HUES48 (cell line): ENCODE measurements at regions not wholly inside any gene's neighbourhood (a gene's known extent, or its start where the extent isn't known, plus 50 kb on each side); places are given as distances from the start of the nearest gene placed in this dataset.

Source experiments
- H3K27ac ChIP-seq: one replicate; pipeline ENCODE4 v1.7.0; 2013; ENCODE audit warnings: low read depth, low read length, inconsistent platforms
- H3K27me3 ChIP-seq: 2 replicates; pipeline ENCODE4 v1.6.1; 2013; ENCODE audit warnings: mild to moderate bottlenecking, low read length; ENCODE audit not compliant: control insufficient read depth, insufficient read depth
- H3K36me3 ChIP-seq: 2 replicates; pipeline ENCODE4 v1.6.1; 2013; ENCODE audit warnings: low read length; ENCODE audit not compliant: control insufficient read depth, insufficient read depth
- H3K4me1 ChIP-seq: 2 replicates; pipeline ENCODE4 v1.6.1; 2013; ENCODE audit warnings: mild to moderate bottlenecking, low read length; ENCODE audit not compliant: control insufficient read depth, insufficient read depth
- H3K4me3 ChIP-seq: 2 replicates; pipeline ENCODE4 v1.5.1; 2013; ENCODE audit warnings: mild to moderate bottlenecking, low read depth, low read length
- H3K9ac ChIP-seq: 2 replicates; pipeline ENCODE4 v1.6.1; 2013; ENCODE audit warnings: mild to moderate bottlenecking, low read depth, low read length, moderate library complexity
- H3K9me3 ChIP-seq: 2 replicates; pipeline ENCODE4 v1.6.1; 2013; ENCODE audit warnings: low read length; ENCODE audit not compliant: control insufficient read depth, insufficient read depth

DNA sequence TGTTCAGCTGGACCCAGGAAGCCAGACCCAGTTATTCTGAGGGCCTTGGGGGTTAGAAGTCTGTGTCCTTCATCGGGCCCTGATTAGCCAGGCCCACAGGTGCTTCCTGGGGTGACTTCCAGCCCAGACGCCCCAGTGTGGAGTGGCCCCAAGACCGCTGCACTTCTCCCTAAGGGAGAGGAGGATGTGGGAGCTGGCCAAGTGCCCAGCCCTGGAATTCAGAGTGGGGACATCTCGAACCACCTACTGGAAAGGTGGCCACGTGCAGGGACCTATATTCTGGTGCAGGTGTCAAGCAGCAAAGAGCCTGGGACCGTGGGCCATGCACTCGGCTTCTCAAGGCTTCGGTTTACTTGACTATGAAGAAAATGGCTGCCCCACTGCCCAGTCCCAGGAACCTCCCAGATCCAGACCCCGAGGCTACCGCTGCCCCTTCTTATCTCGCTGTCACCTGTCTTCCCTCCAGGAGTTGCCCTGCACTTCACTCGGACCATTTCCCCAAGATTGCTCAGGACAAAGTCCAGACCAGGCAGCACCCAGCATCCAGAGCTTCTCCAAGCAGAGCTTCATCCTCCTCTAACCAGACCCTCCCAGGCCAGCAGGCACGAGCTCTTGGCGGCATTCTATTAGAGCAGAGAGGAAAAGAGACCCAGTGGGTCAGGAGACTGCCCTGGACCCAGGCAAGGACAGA, 142.8 kb upstream of the ID2 start:
- Histone ChIP-seq H3K4me3 (no peak overlapping the region), H3K9ac (no peak overlapping the region), H3K27me3 (no peaks in the 10 kb centered on the region), H3K4me1 (no peaks in the 10 kb centered on the region), H3K27ac (no peak overlapping the region), H3K36me3 (no peaks in the 10 kb centered on the region), H3K9me3 (no peaks in the 10 kb centered on the region)

- Histone ChIP-seq H3K9me3 (no peaks in the 10 kb centered on the region), H3K36me3 (no peaks in the 10 kb centered on the region), H3K9ac (no peak overlapping the region), H3K4me1 (no peaks in the 10 kb centered on the region), H3K27ac (no peak overlapping the region), H3K27me3 (no peaks in the 10 kb centered on the region), H3K4me3 (no peak overlapping the region)
Measured at GRCh38 chr2:8539743-8540551, 141.9 kb upstream of the ID2 start.

GRCh38 chr2:8540552-8541055, 141.3 kb upstream of the ID2 start:
- Histone ChIP-seq H3K27ac (no peak overlapping the region), H3K4me3 (no peak overlapping the region), H3K4me1 (no peaks in the 10 kb centered on the region), H3K9me3 (no peaks in the 10 kb centered on the region), H3K27me3 (no peaks in the 10 kb centered on the region), H3K9ac (no peak overlapping the region), H3K36me3 (no peaks in the 10 kb centered on the region)

GRCh38 chr2:8541223-8541622, 140.6 kb upstream of the ID2 start:
- Histone ChIP-seq H3K9ac (no peak overlapping the region), H3K27me3 (no peaks in the 10 kb centered on the region), H3K9me3 (no peaks in the 10 kb centered on the region), H3K27ac (no peak overlapping the region), H3K4me1 (no peaks in the 10 kb centered on the region), H3K36me3 (no peaks in the 10 kb centered on the region), H3K4me3 (no peak overlapping the region)

DNA sequence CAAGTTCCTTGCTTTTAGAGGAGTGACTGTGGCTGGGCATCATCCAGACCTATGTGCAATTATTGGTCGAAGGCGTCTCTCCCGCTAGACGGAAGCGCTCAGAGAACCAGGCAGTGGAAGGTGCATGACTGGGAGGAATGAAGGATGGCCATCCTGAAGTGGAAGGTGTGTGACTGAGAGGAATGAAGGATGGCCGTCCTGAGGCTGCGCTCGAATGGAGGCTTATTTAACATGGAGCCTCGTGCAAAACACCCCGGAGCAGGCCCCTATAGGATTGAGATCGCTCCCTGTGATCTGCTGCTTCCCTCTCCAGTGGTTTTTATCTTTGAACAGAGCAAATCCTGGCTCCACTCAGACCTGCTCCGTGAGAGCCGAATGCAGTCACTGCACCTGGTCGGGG, 140.2 kb upstream of the ID2 start:
- H3K9me3 ChIP-seq = no peaks in the 10 kb centered on the region
- no peaks in the 10 kb centered on the region for H3K27me3 ChIP-seq
- H3K36me3 ChIP-seq = no peaks in the 10 kb centered on the region
- H3K9ac ChIP-seq = no peak overlapping the region
- H3K4me1 ChIP-seq = no peaks in the 10 kb centered on the region
- H3K27ac ChIP-seq = no peak overlapping the region
- no peak overlapping the region for H3K4me3 ChIP-seq

DNA sequence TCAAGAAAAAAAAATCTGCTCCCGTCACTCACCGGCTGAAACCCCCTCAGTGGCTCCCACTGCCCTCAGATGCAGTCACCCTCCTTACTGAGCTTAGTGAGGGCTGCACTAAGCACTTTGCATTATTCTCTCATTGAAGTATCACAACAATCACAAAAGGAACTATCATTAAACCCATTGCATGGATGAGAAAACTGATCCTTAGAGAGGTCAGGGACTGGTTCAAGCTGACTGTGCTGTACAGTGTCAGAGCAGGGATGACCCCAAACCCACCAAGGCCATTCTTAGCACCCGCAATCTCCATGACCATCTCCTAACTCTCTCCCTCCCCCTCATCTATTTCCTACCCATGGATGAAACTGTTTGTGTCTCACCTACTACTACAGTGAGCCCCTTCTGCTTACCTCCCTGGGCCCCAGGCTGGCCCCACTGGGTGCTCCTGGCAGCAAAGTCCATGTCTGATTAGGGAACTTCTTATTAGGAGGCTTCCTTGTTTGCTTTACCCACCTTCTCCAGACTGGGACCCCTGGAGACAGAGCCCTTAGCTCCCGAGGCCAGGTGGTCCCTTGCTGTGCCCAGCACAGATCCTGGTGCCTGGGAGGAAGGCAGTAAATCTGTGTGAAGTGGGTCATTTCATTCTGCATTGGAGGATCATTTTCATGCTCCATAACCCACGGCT, 139.3 kb upstream of the ID2 start:
- H3K36me3 ChIP-seq = no peaks in the 10 kb centered on the region
- no peaks in the 10 kb centered on the region for H3K9me3 ChIP-seq
- H3K27ac ChIP-seq = no peak overlapping the region
- H3K9ac ChIP-seq = no peak overlapping the region
- no peaks in the 10 kb centered on the region for H3K4me1 ChIP-seq
- no peak overlapping the region for H3K4me3 ChIP-seq
- H3K27me3 ChIP-seq = no peaks in the 10 kb centered on the region

GRCh38 chr2:8543060-8543382, 138.8 kb upstream of the ID2 start:
- Histone ChIP-seq H3K27me3 (no peaks in the 10 kb centered on the region), H3K27ac (no peak overlapping the region), H3K36me3 (no peaks in the 10 kb centered on the region), H3K9ac (no peak overlapping the region), H3K4me1 (no peaks in the 10 kb centered on the region), H3K4me3 (no peak overlapping the region), H3K9me3 (no peaks in the 10 kb centered on the region)

- no peaks in the 10 kb centered on the region for H3K36me3 ChIP-seq
- no peak overlapping the region for H3K9ac ChIP-seq
- no peaks in the 10 kb centered on the region for H3K4me1 ChIP-seq
- no peaks in the 10 kb centered on the region for H3K9me3 ChIP-seq
- no peaks in the 10 kb centered on the region for H3K27me3 ChIP-seq
- no peak overlapping the region for H3K27ac ChIP-seq
- no peak overlapping the region for H3K4me3 ChIP-seq
Measured at GRCh38 chr2:8543383-8544170, 138.3 kb upstream of the ID2 start.

DNA sequence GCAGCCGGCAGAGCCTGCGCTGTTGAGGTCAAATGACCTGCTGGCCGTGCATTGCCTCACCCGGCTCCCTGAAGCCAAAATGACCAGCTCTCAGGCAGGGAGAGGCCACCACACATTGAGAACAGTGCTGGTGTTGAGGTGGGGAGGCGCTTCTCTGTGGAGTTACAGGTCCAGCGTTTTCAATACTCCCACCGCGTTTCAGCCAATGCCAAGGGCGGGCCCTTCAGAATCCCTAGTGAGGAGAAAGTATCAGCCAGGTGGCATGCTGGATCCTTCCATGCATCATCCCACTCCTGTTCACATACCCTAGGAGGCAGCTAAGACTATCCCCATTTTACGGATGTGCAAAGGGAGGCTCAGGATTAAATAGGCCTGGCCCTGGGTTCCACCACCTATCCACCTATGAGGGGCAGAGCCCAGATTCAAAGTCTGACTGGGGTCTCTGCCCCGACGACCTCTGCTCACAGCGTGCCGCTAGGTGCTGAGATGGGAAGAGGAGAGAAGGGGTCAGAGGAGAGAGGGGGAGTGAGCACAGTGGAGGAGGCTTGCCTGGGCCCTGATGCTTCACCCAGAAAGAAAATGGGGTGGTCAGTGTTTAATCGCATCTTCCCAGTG, 137.6 kb upstream of the ID2 start:
- Histone ChIP-seq H3K4me1 (no peaks in the 10 kb centered on the region), H3K9me3 (no peaks in the 10 kb centered on the region), H3K9ac (no peak overlapping the region), H3K4me3 (no peak overlapping the region), H3K27ac (no peak overlapping the region), H3K27me3 (no peaks in the 10 kb centered on the region), H3K36me3 (no peaks in the 10 kb centered on the region)

- no peak overlapping the region for H3K27ac ChIP-seq
- H3K27me3 ChIP-seq = no peaks in the 10 kb centered on the region
- H3K9ac ChIP-seq = no peak overlapping the region
Measured at GRCh38 chr2:8544786-8545694, 136.8 kb upstream of the ID2 start.

More at GRCh38 chr2:8544786-8545694, 136.8 kb upstream of the ID2 start:
- no peaks in the 10 kb centered on the region for H3K36me3 ChIP-seq
- no peak overlapping the region for H3K4me3 ChIP-seq
- no peaks in the 10 kb centered on the region for H3K4me1 ChIP-seq
- no peaks in the 10 kb centered on the region for H3K9me3 ChIP-seq
